Endothelial cell of umbilical vein (primary cell): ENCODE measurements at regions not wholly inside any gene's neighbourhood (a gene's known extent, or its start where the extent isn't known, plus 50 kb on each side); places are given as distances from the start of the nearest gene placed in this dataset.

ENCODE experiments used
- BruUV-seq: library from RNA; stranded (reverse); fragments of 400-500 nt; replicated peaks from 2 replicates; lab custom pipeline; 2021; lab: Mats Ljungman, UMichigan
- CTCF ChIA-PET: fragments of 300-600, 350-600 bp; sonication (Branson Sonifier 250); formaldehyde crosslinking; loops from one replicate; lab custom pipeline; 2021; ENCODE audit warnings: antibody characterized with exemption, inconsistent platforms; lab: Charles Lee
- POLR2A ChIA-PET: fragments of 300-600, 350-600 bp; sonication (Branson Sonifier 250); formaldehyde crosslinking; loops from one replicate; lab custom pipeline; 2021; ENCODE audit warnings: antibody characterized with exemption, inconsistent platforms; lab: Charles Lee
- DNase-seq: peaks from one replicate; pipeline ENCODE4 v3.0.0-alpha.2; 2011; ENCODE audit warnings: low read depth, low spot score
- FAIRE-seq: peaks from 2 replicates; lab custom pipeline; 2011; peaks lifted over from hg19 to GRCh38; lab: Jason Lieb, UNC
- H2AFZ ChIP-seq: 2 replicates; pipeline ENCODE4 v1.6.0; 2012; ENCODE audit warnings: low read depth, low read length, control low read depth, inconsistent platforms
- H3K27ac ChIP-seq: 2 replicates; pipeline ENCODE4 v1.5.1; 2011; ENCODE audit warnings: low read depth, mild to moderate bottlenecking, control low read depth, low read length, moderate library complexity; ENCODE audit not compliant: insufficient read depth
- H3K27me3 ChIP-seq, 2 experiments: 2 replicates each; pipeline versions ENCODE4 v1.6.0 to v1.6.1; 2011; ENCODE audit warnings: low read length in 2 of 2, mixed read lengths in 1 of 2; ENCODE audit not compliant: control insufficient read depth in 2 of 2, insufficient read depth in 2 of 2
- H3K36me3 ChIP-seq, 2 experiments: 2 replicates in 1 of 2; 3 replicates in 1 of 2; pipeline ENCODE4 v1.5.1; 2011; ENCODE audit warnings: low read length in 2 of 2, mild to moderate bottlenecking in 1 of 2, moderate library complexity in 1 of 2; ENCODE audit not compliant: control insufficient read depth in 2 of 2, insufficient read depth in 2 of 2; ENCODE audit errors: extremely low read depth in 1 of 2
- H3K4me1 ChIP-seq: 3 replicates; pipeline ENCODE4 v1.5.1; 2011; ENCODE audit warnings: mild to moderate bottlenecking, low read length; ENCODE audit not compliant: control insufficient read depth, insufficient read depth; ENCODE audit errors: extremely low read depth
- H3K4me2 ChIP-seq: 2 replicates; pipeline ENCODE4 v1.6.1; 2011; ENCODE audit warnings: low read length, control low read depth, mixed read lengths; ENCODE audit not compliant: insufficient read depth
- H3K4me3 ChIP-seq, 3 experiments: fragments of 200-600 bp in 1 of 3; sonication (generic), shearing (Covaris generic) in 1 of 3; replicated peaks in 1 of 3; 2 replicates each; pipeline ENCODE4 v1.5.1; 2011 to 2016; ENCODE audit warnings: control low read depth in 3 of 3, low read length in 3 of 3, mild to moderate bottlenecking in 2 of 3, inconsistent platforms in 1 of 3, low read depth in 1 of 3, moderate library complexity in 1 of 3; ENCODE audit not compliant: insufficient read depth in 1 of 3
- H3K79me2 ChIP-seq: 2 replicates; pipeline ENCODE4 v1.6.0; 2012; ENCODE audit warnings: low read length, inconsistent platforms; ENCODE audit not compliant: control insufficient read depth, insufficient read depth
- H3K9ac ChIP-seq: replicated peaks from 2 replicates; pipeline ENCODE3; 2011; ENCODE audit warnings: low read length, control low read depth; ENCODE audit not compliant: insufficient read depth; ENCODE audit errors: extremely low read depth
- H3K9me1 ChIP-seq: replicated peaks from 3 replicates; pipeline ENCODE4 v1.6.0; 2011; ENCODE audit warnings: mild to moderate bottlenecking, low read length; ENCODE audit not compliant: control insufficient read depth, insufficient read depth; ENCODE audit errors: extremely low read depth
- H3K9me3 ChIP-seq: replicated peaks from 2 replicates; pipeline ENCODE4 v1.5.1; 2012; ENCODE audit warnings: low read length, inconsistent platforms; ENCODE audit not compliant: control insufficient read depth, insufficient read depth
- H4K20me1 ChIP-seq: replicated peaks from 2 replicates; pipeline ENCODE3; 2011; ENCODE audit warnings: mild to moderate bottlenecking, low read length; ENCODE audit not compliant: control insufficient read depth, insufficient read depth; ENCODE audit errors: extremely low read depth
- CTCF ChIP-seq, 2 donors: IDR thresholded peaks; 1 replicate in 1 of 2; 2 replicates in 1 of 2; pipeline ENCODE4 v1.5.1; 2011; ENCODE audit warnings: low read length in 2 of 2, mild to moderate bottlenecking in 2 of 2, moderate library complexity in 2 of 2, control low read depth in 1 of 2, inconsistent platforms in 1 of 2, low read depth in 1 of 2; ENCODE audit not compliant: insufficient read depth in 1 of 2; ENCODE audit errors: extremely low read depth in 1 of 2
- EZH2 ChIP-seq: IDR thresholded peaks from 2 replicates; pipeline ENCODE4 v1.6.1; 2012; ENCODE audit warnings: borderline replicate concordance, low read depth, mild to moderate bottlenecking, moderate library complexity, low read length, inconsistent platforms; ENCODE audit not compliant: severe bottlenecking
- FOS ChIP-seq: IDR thresholded peaks from 2 replicates; pipeline ENCODE4 v1.6.1; 2011; ENCODE audit warnings: mild to moderate bottlenecking, low read length, moderate library complexity, borderline replicate concordance; ENCODE audit not compliant: insufficient read depth
- GATA2 ChIP-seq: IDR thresholded peaks from 2 replicates; pipeline ENCODE4 v1.7.0; 2011; ENCODE audit warnings: low read depth, mild to moderate bottlenecking, moderate library complexity, mixed read lengths, low read length; ENCODE audit not compliant: insufficient read length, insufficient read depth
- JUN ChIP-seq: IDR thresholded peaks from 2 replicates; pipeline ENCODE4 v1.6.1; 2011; ENCODE audit warnings: borderline replicate concordance, low read depth; ENCODE audit not compliant: insufficient read length, insufficient read depth
- MAX ChIP-seq: IDR thresholded peaks from 2 replicates; pipeline ENCODE4 v1.6.1; 2011; ENCODE audit not compliant: insufficient read depth, insufficient read length
- MYC ChIP-seq: IDR thresholded peaks from one replicate; pipeline ENCODE4 v1.6.1; 2011; ENCODE audit warnings: mild to moderate bottlenecking, low read depth, low read length
- POLR2A ChIP-seq: IDR thresholded peaks from 2 replicates; pipeline ENCODE4 v1.6.1; 2012; ENCODE audit warnings: low read depth, mild to moderate bottlenecking, control low read depth, low read length
- POLR2AphosphoS5 ChIP-seq: IDR thresholded peaks from 2 replicates; pipeline ENCODE4 v1.6.1; 2012; ENCODE audit warnings: low read depth, mild to moderate bottlenecking, control low read depth, low read length, moderate library complexity; ENCODE audit not compliant: insufficient read depth
- dilution Hi-C: fragments of 300-500 bp; cut with MboI; formaldehyde crosslinking; loops from one replicate; pipeline ENCODE4 v1.15.0; 2019; ENCODE audit warnings: low sequenced_read_pairs; ENCODE audit not compliant: extremely low pct_ligation_motif_present
- intact Hi-C: fragments of 100-400 bp; cut with micrococcal nuclease; formaldehyde crosslinking; loops from one replicate; pipeline ENCODE4 v1.10.0; 2022

- dilution Hi-C loops: no loop called here
- DNase-seq: no peak
- Histone ChIP-seq H3K36me3 (no peaks in the 10 kb centered on the region), H3K4me1 (no peaks in the 10 kb centered on the region), H3K27ac (no peak overlapping the region), H2AFZ (no peak overlapping the region), H3K9me3 (no peaks in the 10 kb centered on the region), H3K9ac (no peak overlapping the region), H3K4me3 (no peak overlapping the region), H3K27me3 (no peaks in the 10 kb centered on the region), H3K9me1 (no peaks in the 10 kb centered on the region), H3K79me2 (no peaks in the 10 kb centered on the region), H3K4me2 (no peak overlapping the region), H4K20me1 (no peaks in the 10 kb centered on the region)
- intact Hi-C loops: no loop called here
- ChIA-PET CTCF (no interaction called here), POLR2A (no interaction called here)
- no peak for FAIRE-seq
- TF ChIP-seq JUN: no peak
- TF ChIP-seq POLR2A: no peak
- no TSS peak for BruUV-seq
Observed at GRCh38 chr16:17692484-17692883, 221.7 kb upstream of the XYLT1 start.

GRCh38 chr16:17691899-17692176 is 221.1 kb upstream of the XYLT1 start:
- FAIRE-seq: no peak
- no peak for DNase-seq
- Histone ChIP-seq H4K20me1 (no peaks in the 10 kb centered on the region), H3K9me3 (no peaks in the 10 kb centered on the region), H3K9ac (no peak overlapping the region), H3K4me2 (no peak overlapping the region), H2AFZ (no peak overlapping the region), H3K9me1 (no peaks in the 10 kb centered on the region), H3K27ac (no peak overlapping the region), H3K4me3 (no peak overlapping the region), H3K4me1 (no peaks in the 10 kb centered on the region), H3K79me2 (no peaks in the 10 kb centered on the region), H3K36me3 (no peaks in the 10 kb centered on the region), H3K27me3 (no peaks in the 10 kb centered on the region)
- no TSS peak for BruUV-seq
- intact Hi-C loops (no loop called here), dilution Hi-C loops (no loop called here)
- ChIA-PET POLR2A (no interaction called here), CTCF (no interaction called here)
- no peak for TF ChIP-seq POLR2AphosphoS5
- TF ChIP-seq MYC: no peak
- no peak for TF ChIP-seq GATA2
- no peak for TF ChIP-seq MAX
- TF ChIP-seq FOS: no peak
- TF ChIP-seq CTCF (IDR thresholded peaks at IDR 0.05; ENCODE audit: extremely low read depth in 1 of 2, insufficient read depth in 1 of 2, low read depth in 1 of 2, low read length in 2 of 2): no peak
- no peak for TF ChIP-seq EZH2
- no peak for TF ChIP-seq POLR2A
- no peak for TF ChIP-seq JUN
